Gastrocnemius medialis (tissue), 4 donors: ENCODE measurements at regions not wholly inside any gene's neighbourhood (a gene's known extent, or its start where the extent isn't known, plus 50 kb on each side); places are given as distances from the start of the nearest gene placed in this dataset.

Experiments used
- CTCF ChIP-seq, 5 experiments: fragments of 450-650 bp in 3 of 5; fragments of 200-600 bp in 2 of 5; sonication (generic) in 2 of 5; IDR thresholded peaks in 4 of 5; conservative IDR thresholded peaks in 1 of 5; 1 replicate in 4 of 5; 2 replicates in 1 of 5; pipeline ENCODE4 v1.5.1; 2016 to 2019; ENCODE audit warnings: antibody characterized with exemption in 5 of 5, mild to moderate bottlenecking in 3 of 5, moderate library complexity in 3 of 5
- POLR2A ChIP-seq, 2 donors: fragments of 450-650 bp; IDR thresholded peaks; one replicate each; pipeline ENCODE4 v1.6.1; 2017; ENCODE audit warnings: antibody characterized with exemption in 2 of 2, mild to moderate bottlenecking in 2 of 2, moderate library complexity in 2 of 2

DNA sequence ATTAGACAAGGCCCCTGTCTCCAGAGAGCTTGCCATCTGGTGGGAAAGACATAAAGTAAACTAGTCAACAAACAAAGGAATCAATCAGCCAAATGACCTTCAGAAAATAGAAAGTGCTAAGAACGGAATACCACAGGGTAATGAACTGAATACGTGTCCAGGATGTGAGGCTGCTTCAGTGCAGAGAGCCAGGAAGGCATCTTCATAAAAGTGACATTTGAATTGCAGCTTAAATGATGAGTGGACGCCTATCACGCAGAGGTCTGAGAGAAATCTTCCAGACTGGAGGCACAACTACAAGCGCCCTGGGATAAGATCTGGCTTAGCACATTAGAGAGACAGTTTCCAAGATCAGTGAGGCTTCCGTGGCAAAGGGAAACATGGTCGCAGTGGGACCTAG is 574.1 kb upstream of the CDH8 start:
- no peak for TF ChIP-seq CTCF (IDR thresholded peaks at IDR 0.05 in 4 of 5, conservative IDR thresholded peaks at IDR 0.05 in 1 of 5)
- TF ChIP-seq POLR2A (IDR thresholded peaks at IDR 0.05), result no peak
